ENCODE measurements at regions not wholly inside any gene's neighbourhood (a gene's known extent, or its start where the extent isn't known, plus 50 kb on each side); places are given as distances from the start of the nearest gene placed in this dataset.

GRCh38 chr12:75578546-75578945, 67.1 kb upstream of the KRR1 start (continued):
- TF ChIP-seq ZNF503 (CRISPR knock-in tag; IDR thresholded peaks at IDR 0.05) (0 out of 2 replicates have a peak, but pooled peaks have one; percentile 58), HNF4A (CRISPR knock-in tag; IDR thresholded peaks at IDR 0.05) (peak; percentile 35; the same call in 1 of the 2 replicates), EP300 (IDR thresholded peaks at IDR 0.05; ENCODE audit: low read depth in 2 of 2, low read length in 2 of 2) (peak in 1 of 2 experiments; percentile 69; a peak in 1 of 4 replicates), EP300 (CRISPR knock-in tag; IDR thresholded peaks at IDR 0.05; ENCODE audit: borderline replicate concordance) (no peak), POGZ (CRISPR knock-in tag; IDR thresholded peaks at IDR 0.05) (peak; percentile 39; the same call in 1 of the 2 replicates), MNT (IDR thresholded peaks at IDR 0.05) (peak; percentile 28; the same call in 1 of the 2 replicates), ARID5B (CRISPR knock-in tag; IDR thresholded peaks at IDR 0.05) (peak; percentile 91), ZNF292 (CRISPR knock-in tag; IDR thresholded peaks at IDR 0.05; ENCODE audit: borderline replicate concordance, low read depth) (no peak), MXI1 (IDR thresholded peaks at IDR 0.05; ENCODE audit: borderline replicate concordance, low read depth, low read length) (peak; percentile 71; the same call in 2 of the 3 replicates), MLX (CRISPR knock-in tag; IDR thresholded peaks at IDR 0.05) (peak; percentile 60; the same call in 1 of the 2 replicates), HDAC2 (CRISPR knock-in tag; IDR thresholded peaks at IDR 0.05) (0 out of 2 replicates have a peak, but pooled peaks have one; percentile 32), NFIC (IDR thresholded peaks at IDR 0.05; ENCODE audit: low read length) (peak; percentile 88; the same call in 1 of the 2 replicates)
